K562 (cell line): ENCODE measurements at regions not wholly inside any gene's neighbourhood (a gene's known extent, or its start where the extent isn't known, plus 50 kb on each side); places are given as distances from the start of the nearest gene placed in this dataset.

Experiments used
- ATAC-seq: fragments of 200-7000 bp; cut with Tn5 transposase; 3 replicates; pipeline ENCODE4 v1.9.1; 2020; ENCODE audit warnings: moderate library complexity
- BruUV-seq: library from RNA; stranded (reverse); fragments of 400-500 nt; replicated peaks from 2 replicates; lab custom pipeline; 2021; lab: Mats Ljungman, UMichigan
- CTCF ChIA-PET: fragments of 300-600 bp; formaldehyde crosslinking; extraction: SDS; loops from one replicate; lab custom pipeline; 2021; ENCODE audit warnings: low intra/inter-chr PET ratio; lab: Yijun Ruan, JAX
- POLR2A ChIA-PET: fragments of 300-600, 350-650 bp; sonication (Branson Sonifier 250); formaldehyde crosslinking; extraction: SDS; loops from one replicate; lab custom pipeline; 2021; ENCODE audit warnings: antibody characterized with exemption, inconsistent platforms; lab: Yijun Ruan, JAX
- DNase-seq, 4 experiments: peaks; one replicate each; pipeline versions ENCODE4 v3.0.0 to v3.0.0-alpha.2; 2011 to 2018; ENCODE audit warnings: low spot score in 3 of 4, mixed read lengths in 3 of 4; ENCODE audit errors: extremely low read depth in 1 of 4
- FAIRE-seq: peaks from 2 replicates; lab custom pipeline; 2011; peaks lifted over from hg19 to GRCh38; lab: Jason Lieb, UNC
- H2AFZ ChIP-seq: 2 replicates; pipeline ENCODE4 v1.6.0; 2011; ENCODE audit warnings: low read depth, low read length, control low read depth, inconsistent platforms
- H3K27ac ChIP-seq: fragments of 200-600 bp; 3 replicates; pipeline ENCODE4 v1.8.0; 2011; ENCODE audit warnings: low read depth, mild to moderate bottlenecking, control low read depth, inconsistent platforms, low read length, moderate library complexity, mixed read lengths; ENCODE audit errors: extremely low read depth
- H3K27me3 ChIP-seq, 2 experiments: fragments of 300-600 bp in 1 of 2; 2 replicates in 1 of 2; 3 replicates in 1 of 2; pipeline versions ENCODE4 v1.6.0 to v1.8.0; 2011; ENCODE audit warnings: inconsistent platforms in 2 of 2, low read length in 2 of 2, mild to moderate bottlenecking in 1 of 2, mixed read lengths in 1 of 2, moderate library complexity in 1 of 2; ENCODE audit not compliant: control insufficient read depth in 2 of 2, insufficient read depth in 2 of 2
- H3K36me3 ChIP-seq: fragments of 300-600 bp; 3 replicates; pipeline ENCODE4 v1.8.0; 2011; ENCODE audit warnings: mild to moderate bottlenecking, low read length, inconsistent platforms; ENCODE audit not compliant: control insufficient read depth, insufficient read depth
- H3K4me1 ChIP-seq, 2 experiments: fragments of 200-600 bp in 1 of 2; replicated peaks in 1 of 2; 2 replicates in 1 of 2; 3 replicates in 1 of 2; pipeline versions ENCODE4 v1.5.1 to v1.8.0; 2011; ENCODE audit warnings: inconsistent platforms in 2 of 2, low read length in 2 of 2, mild to moderate bottlenecking in 1 of 2, mixed read lengths in 1 of 2, moderate library complexity in 1 of 2; ENCODE audit not compliant: control insufficient read depth in 2 of 2, insufficient read depth in 2 of 2
- H3K4me2 ChIP-seq: 2 replicates; pipeline ENCODE4 v1.6.1; 2011; ENCODE audit warnings: low read length, control low read depth, inconsistent platforms, mixed read lengths; ENCODE audit not compliant: insufficient read depth
- H3K4me3 ChIP-seq: fragments of 200-600 bp; sonication (generic), shearing (Covaris generic); 2 replicates; pipeline ENCODE4 v1.5.1; 2016; ENCODE audit warnings: control low read depth, inconsistent platforms
- H3K79me2 ChIP-seq: fragments of 200-600 bp; 3 replicates; pipeline ENCODE4 v1.8.0; 2011; ENCODE audit warnings: low read length, inconsistent platforms; ENCODE audit not compliant: control insufficient read depth, insufficient read depth
- H3K9ac ChIP-seq, 2 experiments: 2 replicates each; pipeline versions ENCODE4 v1.6.0 to v1.6.1; 2011; ENCODE audit warnings: low read depth in 2 of 2, low read length in 2 of 2, control low read depth in 1 of 2, inconsistent platforms in 1 of 2, mild to moderate bottlenecking in 1 of 2, mixed read lengths in 1 of 2; ENCODE audit not compliant: insufficient read depth in 1 of 2
- H3K9me1 ChIP-seq: one replicate; pipeline ENCODE4 v1.6.0; 2011; ENCODE audit warnings: inconsistent platforms, mild to moderate bottlenecking, low read length, moderate library complexity; ENCODE audit not compliant: control insufficient read depth, insufficient read depth
- H3K9me3 ChIP-seq: replicated peaks from 2 replicates; pipeline ENCODE4 v1.5.1; 2011; ENCODE audit warnings: low read depth, low read length, inconsistent platforms; ENCODE audit not compliant: control insufficient read depth, insufficient read depth
- H4K20me1 ChIP-seq: replicated peaks from 2 replicates; pipeline ENCODE4 v1.6.1; 2011; ENCODE audit warnings: low read length, inconsistent platforms, mixed read lengths; ENCODE audit not compliant: control insufficient read depth, insufficient read depth
- CBX5 ChIP-seq: IDR thresholded peaks from 2 replicates; pipeline ENCODE4 v1.6.1; 2014; ENCODE audit warnings: low read depth, borderline replicate concordance
- CHCHD3 ChIP-seq: fragments of 250-450 bp; sonication (Bioruptor Pico); IDR thresholded peaks from 2 replicates; pipeline ENCODE4 v2.1.2; 2022; ENCODE audit warnings: mild to moderate bottlenecking
- GTF2E2 ChIP-seq: fragments of 200-800 bp; sonication (Bioruptor generic); IDR thresholded peaks from 2 replicates; pipeline ENCODE4 v1.6.1; 2016; ENCODE audit warnings: missing genetic modification characterization, missing compliant biosample characterization
- HCFC1 ChIP-seq: IDR thresholded peaks from 2 replicates; pipeline ENCODE4 v1.6.1; 2012; ENCODE audit warnings: low read depth, low read length, improper control_type of control experiment
- HLTF ChIP-seq: fragments of 450-650 bp; IDR thresholded peaks from 2 replicates; pipeline ENCODE4 v1.6.1; 2016
- HNRNPL ChIP-seq: fragments of 200-400 bp; formaldehyde crosslinking; IDR thresholded peaks from 2 replicates; pipeline ENCODE4 v1.6.1; 2017; ENCODE audit warnings: low read depth, mild to moderate bottlenecking, low read length
- HNRNPUL1 ChIP-seq: fragments of 200-400 bp; formaldehyde crosslinking; IDR thresholded peaks from 2 replicates; pipeline ENCODE4 v1.6.1; 2017; ENCODE audit warnings: low read length
- IRF9 ChIP-seq: fragments of 450-650 bp; IDR thresholded peaks from 2 replicates; pipeline ENCODE4 v1.6.1; 2016; ENCODE audit warnings: missing biosample characterization, missing genetic modification characterization
- KAT2B ChIP-seq: IDR thresholded peaks from one replicate; pipeline ENCODE4 v1.6.1; 2012; ENCODE audit warnings: low read depth, mild to moderate bottlenecking, control low read depth, inconsistent platforms, low read length, moderate library complexity
- MAZ ChIP-seq, 2 experiments: fragments of 450-650 bp in 1 of 2; sonication (generic) in 1 of 2; formaldehyde crosslinking; IDR thresholded peaks in 1 of 2; conservative IDR thresholded peaks in 1 of 2; 2 replicates each; pipeline versions ENCODE4 v1.4.0 to v1.5.0; 2020; ENCODE audit warnings: mild to moderate bottlenecking in 1 of 2, missing genetic modification reagents in 1 of 2
- MYBL2 ChIP-seq, 2 experiments: fragments of 450-650 bp in 1 of 2; sonication (generic) in 1 of 2; formaldehyde crosslinking in 1 of 2; IDR thresholded peaks; 2 replicates each; pipeline versions ENCODE4 v1.6.1 to v1.8.1; 2017 to 2022; ENCODE audit warnings: borderline replicate concordance in 1 of 2, inconsistent platforms in 1 of 2, low read depth in 1 of 2, mild to moderate bottlenecking in 1 of 2, missing genetic modification reagents in 1 of 2, moderate library complexity in 1 of 2
- NR3C1 ChIP-seq: sonication (generic); formaldehyde crosslinking; IDR thresholded peaks from 2 replicates; pipeline ENCODE4 v1.8.1; 2022; ENCODE audit warnings: missing genetic modification reagents
- RBBP5 ChIP-seq: fragments of 200-600 bp; sonication (generic); IDR thresholded peaks from 2 replicates; pipeline ENCODE4 v1.6.1; 2012; ENCODE audit warnings: borderline replicate concordance, mild to moderate bottlenecking, low read length, control low read depth, inconsistent platforms; ENCODE audit not compliant: insufficient read depth, poor library complexity, severe bottlenecking
- SAFB ChIP-seq: fragments of 200-400 bp; formaldehyde crosslinking; IDR thresholded peaks from 2 replicates; pipeline ENCODE4 v1.6.1; 2017; ENCODE audit warnings: low read depth, low read length, borderline replicate concordance
- ZNF175 ChIP-seq: fragments of 200-800 bp; sonication (Bioruptor generic); IDR thresholded peaks from 2 replicates; pipeline ENCODE4 v1.6.1; 2016; ENCODE audit warnings: low read depth, mild to moderate bottlenecking, missing genetic modification characterization, missing compliant biosample characterization
- ZNF232 ChIP-seq: sonication (generic); formaldehyde crosslinking; IDR thresholded peaks from 2 replicates; pipeline ENCODE4 v1.8.0; 2022; ENCODE audit warnings: mild to moderate bottlenecking, missing genetic modification reagents
- ZNF311 ChIP-seq: fragments of 250-450 bp; sonication (Bioruptor Pico); IDR thresholded peaks from 2 replicates; pipeline ENCODE4 v1.4.0; 2020; ENCODE audit warnings: mild to moderate bottlenecking, moderate library complexity
- ZNF431 ChIP-seq: sonication (generic); formaldehyde crosslinking; IDR thresholded peaks from 2 replicates; pipeline ENCODE4 v1.8.0; 2022; ENCODE audit warnings: mild to moderate bottlenecking, missing genetic modification reagents
- ZNF589 ChIP-seq: fragments of 200-800 bp; sonication (Bioruptor generic); IDR thresholded peaks from 2 replicates; pipeline ENCODE4 v1.6.1; 2016; ENCODE audit warnings: low read depth, missing genetic modification characterization, missing compliant biosample characterization
- WGBS: fragments of 100-300 bp; shearing (Covaris generic); methylation state at CpG from one replicate; pipeline ENCODE4 v1.1.6; 2016; ENCODE audit warnings: low coverage, mixed read lengths; ENCODE audit not compliant: insufficient coverage; ENCODE audit errors: missing lambda C conversion rate; 5-methylcytosine and 5-hydroxymethylcytosine counted together
- in situ Hi-C: fragments of 300-500 bp; cut with MboI; formaldehyde crosslinking; loops from 4 replicates; pipeline ENCODE4 v1.15.0; 2018; ENCODE audit warnings: inconsistent platforms, mixed read lengths
- intact Hi-C: fragments of 100-400 bp; cut with micrococcal nuclease; formaldehyde crosslinking; loops from 2 replicates; pipeline ENCODE4 v1.14.2; 2022

- H3K4me2 ChIP-seq: no peak overlapping the region
- no peak overlapping the region for H3K4me3 ChIP-seq
- no peaks in the 10 kb centered on the region for H3K36me3 ChIP-seq
- no peak overlapping the region for H3K27ac ChIP-seq
- ATAC-seq: no peak
- H3K9ac ChIP-seq: no peak overlapping the region
- FAIRE-seq: no peak
- POLR2A ChIA-PET: no interaction called here
- H3K9me3 ChIP-seq: no peaks in the 10 kb centered on the region
- H3K9me1 ChIP-seq: no peaks in the 10 kb centered on the region
- H2AFZ ChIP-seq: no peak overlapping the region
- intact Hi-C loops: no loop called here
- H3K27me3 ChIP-seq: no peaks in the 10 kb centered on the region
- no peaks in the 10 kb centered on the region for H4K20me1 ChIP-seq
- TF ChIP-seq NR3C1 (CRISPR knock-in tag): no peak
- TF ChIP-seq ZNF311 (CRISPR knock-in tag): no peak
- no peak for TF ChIP-seq HCFC1
- no peak for TF ChIP-seq RBBP5
- TF ChIP-seq HLTF: no peak
- TF ChIP-seq CHCHD3: no peak
- no peak for TF ChIP-seq CBX5
- no peak for TF ChIP-seq HNRNPUL1
- no peak for TF ChIP-seq GTF2E2 (tag)
- TF ChIP-seq, all 486 proteins: peak for 0
- CTCF ChIA-PET: no interaction called here
- Histone ChIP-seq H3K4me1 (no peaks in the 10 kb centered on the region), H3K79me2 (no peaks in the 10 kb centered on the region)
- BruUV-seq: no TSS peak
- in situ Hi-C loops: no loop called here
- no peak for DNase-seq
Observed at GRCh38 chrX:11836284-11836683, 78.2 kb downstream of the MSL3 start.

DNA sequence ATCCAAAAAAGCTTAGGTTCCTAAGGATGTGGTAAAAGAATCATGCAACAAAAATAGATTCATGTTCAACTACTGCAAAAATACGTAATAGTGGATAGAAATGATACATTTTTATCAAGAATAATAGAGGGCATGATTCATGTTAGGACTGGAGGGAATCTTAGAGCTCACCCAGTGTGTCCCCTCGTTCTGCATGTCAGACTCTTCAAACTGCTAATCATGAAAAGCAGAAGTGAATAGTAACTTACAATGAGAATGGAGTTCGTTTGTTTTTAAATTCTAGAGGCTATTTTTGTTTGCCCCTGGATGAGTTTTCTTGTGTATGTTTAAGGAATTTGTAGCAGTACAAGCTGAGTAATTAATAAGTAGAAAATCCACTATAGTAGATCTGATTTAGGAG is 79.4 kb downstream of the MSL3 start:
- no peaks in the 10 kb centered on the region for H4K20me1 ChIP-seq
- H2AFZ ChIP-seq: no peak overlapping the region
- no peak overlapping the region for H3K4me3 ChIP-seq
- ATAC-seq (no peak), DNase-seq (no peak), FAIRE-seq (no peak)
- no peaks in the 10 kb centered on the region for H3K9me3 ChIP-seq
- ChIA-PET CTCF (no interaction called here), POLR2A (no interaction called here)
- H3K27ac ChIP-seq: no peak overlapping the region
- H3K9ac ChIP-seq: no peak overlapping the region
- no peaks in the 10 kb centered on the region for H3K27me3 ChIP-seq
- WGBS: 0% methylated on average over 3 of the region's 3 CpGs
- H3K4me2 ChIP-seq: no peak overlapping the region
- in situ Hi-C loops (no loop called here), intact Hi-C loops (no loop called here)
- H3K79me2 ChIP-seq: no peaks in the 10 kb centered on the region
- H3K9me1 ChIP-seq: no peaks in the 10 kb centered on the region
- H3K4me1 ChIP-seq: no peaks in the 10 kb centered on the region
- H3K36me3 ChIP-seq: no peaks in the 10 kb centered on the region
- no TSS peak for BruUV-seq
- TF ChIP-seq ZNF431 (no peak), IRF9 (tag) (no peak), SAFB (no peak), KAT2B (no peak), ZNF175 (CRISPR knock-in tag) (no peak), MAZ (CRISPR knock-in tag; conservative IDR thresholded peaks at IDR 0.05 in 1 of 2, IDR thresholded peaks at IDR 0.05 in 1 of 2) (no peak), HNRNPL (no peak), MYBL2 (IDR thresholded peaks at IDR 0.05; ENCODE audit: low read depth) (no peak), MYBL2 (CRISPR knock-in tag; IDR thresholded peaks at IDR 0.05; ENCODE audit: borderline replicate concordance) (no peak), ZNF589 (CRISPR knock-in tag) (no peak), ZNF232 (no peak)
